Keratinocyte (primary cell): ENCODE measurements at regions not wholly inside any gene's neighbourhood (a gene's known extent, or its start where the extent isn't known, plus 50 kb on each side); places are given as distances from the start of the nearest gene placed in this dataset.

Source experiments
- DNase-seq: peaks from one replicate; pipeline ENCODE4 v3.0.0-alpha.2; 2011; ENCODE audit warnings: low read depth, missing footprints, low spot score
- FAIRE-seq: peaks from 2 replicates; lab custom pipeline; 2011; peaks lifted over from hg19 to GRCh38; lab: Jason Lieb, UNC
- H2AFZ ChIP-seq: 2 replicates; pipeline ENCODE4 v1.6.0; 2012; ENCODE audit warnings: low read length, control low read depth, inconsistent platforms; ENCODE audit not compliant: control insufficient read depth
- H3K27ac ChIP-seq: 2 replicates; pipeline ENCODE4 v1.5.1; 2011; ENCODE audit warnings: low read length; ENCODE audit not compliant: control insufficient read depth, insufficient read depth
- H3K27me3 ChIP-seq: 3 replicates; pipeline ENCODE4 v1.6.0; 2011; ENCODE audit warnings: low read length; ENCODE audit not compliant: control insufficient read depth, insufficient read depth; ENCODE audit errors: extremely low read depth
- H3K36me3 ChIP-seq, 2 experiments: 2 replicates in 1 of 2; 3 replicates in 1 of 2; pipeline ENCODE4 v1.5.1; 2011; ENCODE audit warnings: low read length in 2 of 2, mild to moderate bottlenecking in 1 of 2; ENCODE audit not compliant: control insufficient read depth in 2 of 2, insufficient read depth in 2 of 2; ENCODE audit errors: extremely low read depth in 1 of 2
- H3K4me1 ChIP-seq: 3 replicates; pipeline ENCODE4 v1.5.1; 2011; ENCODE audit warnings: low read length; ENCODE audit not compliant: control insufficient read depth, insufficient read depth; ENCODE audit errors: extremely low read depth
- H3K4me2 ChIP-seq: 3 replicates; pipeline ENCODE4 v1.6.0; 2011; ENCODE audit warnings: low read depth, low read length; ENCODE audit not compliant: control insufficient read depth, insufficient read depth; ENCODE audit errors: extremely low read depth
- H3K4me3 ChIP-seq, 3 experiments: fragments of 200-600 bp in 1 of 3; sonication (generic) in 1 of 3; 2 replicates in 2 of 3; 3 replicates in 1 of 3; pipeline ENCODE4 v1.5.1; 2011 to 2016; ENCODE audit warnings: low read length in 3 of 3, mild to moderate bottlenecking in 3 of 3, control low read depth in 2 of 3, inconsistent platforms in 1 of 3, low read depth in 1 of 3, mixed read lengths in 1 of 3, mixed run types in 1 of 3, moderate library complexity in 1 of 3; ENCODE audit not compliant: control insufficient read depth in 2 of 3, insufficient read depth in 2 of 3; ENCODE audit errors: extremely low read depth in 1 of 3
- H3K79me2 ChIP-seq: 2 replicates; pipeline ENCODE4 v1.6.0; 2012; ENCODE audit warnings: low read length; ENCODE audit not compliant: control insufficient read depth, insufficient read depth
- H3K9ac ChIP-seq: 3 replicates; pipeline ENCODE4 v1.6.0; 2011; ENCODE audit warnings: low read length; ENCODE audit not compliant: control insufficient read depth, insufficient read depth; ENCODE audit errors: extremely low read depth
- H3K9me1 ChIP-seq: 3 replicates; pipeline ENCODE4 v1.6.0; 2011; ENCODE audit warnings: low read length; ENCODE audit not compliant: control insufficient read depth, insufficient read depth; ENCODE audit errors: extremely low read depth
- H3K9me3 ChIP-seq: 2 replicates; pipeline ENCODE4 v1.5.1; 2012; ENCODE audit warnings: low read depth, low read length; ENCODE audit not compliant: control insufficient read depth
- H4K20me1 ChIP-seq: 3 replicates; pipeline ENCODE4 v1.6.0; 2011; ENCODE audit warnings: low read length; ENCODE audit not compliant: control insufficient read depth, insufficient read depth; ENCODE audit errors: extremely low read depth
- EZH2 ChIP-seq: IDR thresholded peaks from one replicate; pipeline ENCODE4 v1.6.1; 2012; ENCODE audit warnings: inconsistent platforms, mild to moderate bottlenecking, low read length, moderate library complexity
- dilution Hi-C: fragments of 300-500 bp; cut with MboI; formaldehyde crosslinking; loops from one replicate; pipeline ENCODE4 v1.7.0; 2020; ENCODE audit warnings: low sequenced_read_pairs; ENCODE audit not compliant: extremely low pct_ligation_motif_present
- TF ChIP-seq, protein P1 (sequence below), 3 experiments: IDR thresholded peaks in 1 of 3; conservative IDR thresholded peaks in 1 of 3; optimal IDR thresholded peaks in 1 of 3; 2 replicates in 2 of 3; 3 replicates in 1 of 3; pipeline versions ENCODE3 to v1.5.1; 2011; ENCODE audit warnings: low read length in 3 of 3, mild to moderate bottlenecking in 3 of 3, moderate library complexity in 2 of 3, control low read depth in 1 of 3, inconsistent platforms in 1 of 3; ENCODE audit not compliant: insufficient read depth in 2 of 3; ENCODE audit errors: extremely low read depth in 1 of 3

GRCh38 chr1:193703121-193703520 lies 516.7 kb upstream of the B3GALT2 start:
- no peaks in the 10 kb centered on the region for H3K36me3 ChIP-seq
- H3K9ac ChIP-seq = no peak overlapping the region
- no peaks in the 10 kb centered on the region for H3K27me3 ChIP-seq
- no peak overlapping the region for H3K4me2 ChIP-seq
- H2AFZ ChIP-seq = no peak overlapping the region
- H3K4me1 ChIP-seq = peaks cover 18% of the 10 kb centered on the region
- no peak overlapping the region for H3K27ac ChIP-seq
- no peaks in the 10 kb centered on the region for H4K20me1 ChIP-seq
- H3K79me2 ChIP-seq = no peaks in the 10 kb centered on the region
- FAIRE-seq = no peak
- no peak for DNase-seq
- no peaks in the 10 kb centered on the region for H3K9me3 ChIP-seq
- TF ChIP-seq EZH2 = no peak
- TF ChIP-seq, protein P1, sequence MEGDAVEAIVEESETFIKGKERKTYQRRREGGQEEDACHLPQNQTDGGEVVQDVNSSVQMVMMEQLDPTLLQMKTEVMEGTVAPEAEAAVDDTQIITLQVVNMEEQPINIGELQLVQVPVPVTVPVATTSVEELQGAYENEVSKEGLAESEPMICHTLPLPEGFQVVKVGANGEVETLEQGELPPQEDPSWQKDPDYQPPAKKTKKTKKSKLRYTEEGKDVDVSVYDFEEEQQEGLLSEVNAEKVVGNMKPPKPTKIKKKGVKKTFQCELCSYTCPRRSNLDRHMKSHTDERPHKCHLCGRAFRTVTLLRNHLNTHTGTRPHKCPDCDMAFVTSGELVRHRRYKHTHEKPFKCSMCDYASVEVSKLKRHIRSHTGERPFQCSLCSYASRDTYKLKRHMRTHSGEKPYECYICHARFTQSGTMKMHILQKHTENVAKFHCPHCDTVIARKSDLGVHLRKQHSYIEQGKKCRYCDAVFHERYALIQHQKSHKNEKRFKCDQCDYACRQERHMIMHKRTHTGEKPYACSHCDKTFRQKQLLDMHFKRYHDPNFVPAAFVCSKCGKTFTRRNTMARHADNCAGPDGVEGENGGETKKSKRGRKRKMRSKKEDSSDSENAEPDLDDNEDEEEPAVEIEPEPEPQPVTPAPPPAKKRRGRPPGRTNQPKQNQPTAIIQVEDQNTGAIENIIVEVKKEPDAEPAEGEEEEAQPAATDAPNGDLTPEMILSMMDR (optimal IDR thresholded peaks at IDR 0.05 in 1 of 3, IDR thresholded peaks at IDR 0.05 in 1 of 3, conservative IDR thresholded peaks at IDR 0.05 in 1 of 3; ENCODE audit: extremely low read depth in 1 of 3, insufficient read depth in 2 of 3, low read length in 3 of 3) = no peak
- no peaks in the 10 kb centered on the region for H3K9me1 ChIP-seq
- no peak overlapping the region for H3K4me3 ChIP-seq
- dilution Hi-C loops = no loop called here

DNA sequence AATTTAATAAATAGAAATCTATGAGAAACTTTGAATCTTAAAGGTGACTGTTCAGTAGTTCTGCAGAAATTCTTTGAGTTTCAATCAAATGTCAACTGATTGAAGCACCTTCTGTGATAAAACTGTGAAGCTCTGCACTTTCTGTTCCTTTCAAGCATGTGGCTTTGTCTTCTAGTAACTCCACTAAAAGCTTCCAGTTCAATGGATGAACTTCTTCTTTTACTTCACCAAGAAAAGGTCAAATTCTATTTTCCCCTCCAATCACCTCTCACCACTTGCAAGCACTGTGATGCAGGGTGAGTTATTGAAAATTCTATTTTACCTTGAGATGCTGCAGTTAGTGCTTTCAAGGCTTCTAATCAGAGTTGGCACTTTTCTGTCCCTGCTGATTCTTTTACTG lies 515.3 kb upstream of the B3GALT2 start:
- dilution Hi-C loops = no loop called here
- Histone ChIP-seq H4K20me1 (no peaks in the 10 kb centered on the region), H3K27ac (no peak overlapping the region), H3K27me3 (no peaks in the 10 kb centered on the region), H3K9ac (no peak overlapping the region), H3K9me1 (no peaks in the 10 kb centered on the region), H3K4me3 (no peak overlapping the region), H2AFZ (no peak overlapping the region), H3K4me2 (no peak overlapping the region), H3K79me2 (no peaks in the 10 kb centered on the region), H3K4me1 (peaks cover 9% of the 10 kb centered on the region), H3K9me3 (no peaks in the 10 kb centered on the region), H3K36me3 (no peaks in the 10 kb centered on the region)
- TF ChIP-seq, protein P1 (optimal IDR thresholded peaks at IDR 0.05 in 1 of 3, IDR thresholded peaks at IDR 0.05 in 1 of 3, conservative IDR thresholded peaks at IDR 0.05 in 1 of 3; ENCODE audit: extremely low read depth in 1 of 3, insufficient read depth in 2 of 3, low read length in 3 of 3) = no peak
- no peak for TF ChIP-seq EZH2
- no peak for DNase-seq
- FAIRE-seq = no peak
